Left forelimb (tissue), 1 donor: ENCODE measurements at regions not wholly inside any gene's neighbourhood (a gene's known extent, or its start where the extent isn't known, plus 50 kb on each side); places are given as distances from the start of the nearest gene placed in this dataset.

ENCODE experiments used
- DNase-seq: peaks from one replicate; pipeline ENCODE4 v3.0.0-alpha.2; 2018; ENCODE audit warnings: low spot score

DNA sequence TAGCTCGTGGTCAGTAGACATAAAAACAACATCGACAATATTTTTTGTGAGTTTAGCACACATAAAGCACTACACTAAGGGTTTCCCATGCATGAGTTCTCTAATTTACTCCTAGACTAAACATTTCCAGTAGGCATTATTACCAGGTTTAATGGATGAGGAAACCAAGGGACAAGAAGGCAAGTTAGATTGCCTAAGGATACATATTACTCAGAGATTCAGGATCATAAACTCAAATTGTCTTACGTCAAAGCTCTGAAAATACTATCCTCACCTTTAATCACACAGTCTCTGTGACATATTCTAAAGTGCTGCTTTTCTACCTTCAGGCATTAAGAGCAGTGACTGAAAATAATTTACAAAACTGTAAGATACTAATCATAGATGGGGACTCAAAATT is 655.3 kb downstream of the SLC16A7 start:
- no peak for DNase-seq

DNA sequence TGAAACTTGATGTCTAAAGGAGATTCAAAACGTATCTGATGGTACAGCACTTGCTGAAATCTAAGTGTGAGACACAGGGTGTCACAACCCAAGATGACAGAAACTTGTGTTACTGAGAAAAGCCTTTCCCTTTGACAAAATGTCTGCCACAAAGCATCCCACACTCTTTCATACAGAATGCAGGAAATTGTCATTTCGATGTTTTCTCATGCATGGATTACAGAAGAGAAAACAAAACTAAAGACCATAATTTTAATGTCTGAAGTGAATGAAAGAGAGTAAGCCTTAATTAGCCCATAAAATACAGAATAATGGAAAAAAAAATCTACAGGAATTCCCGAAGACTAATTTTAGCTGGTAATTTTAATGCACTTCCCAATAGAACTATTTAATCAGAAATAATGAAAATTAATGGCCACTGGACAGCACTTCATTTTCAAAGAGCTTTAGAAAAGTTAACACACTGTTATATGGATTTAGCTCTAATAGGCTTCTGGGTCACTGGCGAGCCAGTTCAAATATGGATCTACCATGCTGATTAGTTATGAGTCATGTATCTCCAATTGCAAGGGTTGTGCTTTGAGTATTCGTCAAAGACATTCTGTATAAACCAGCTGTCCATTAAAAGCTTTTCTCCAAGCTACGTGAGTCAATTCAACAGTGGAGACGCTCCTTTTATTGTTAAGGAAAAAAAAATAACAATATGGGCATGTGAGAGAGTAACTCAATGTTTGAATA is 656.7 kb downstream of the SLC16A7 start:
- no peak for DNase-seq

DNA sequence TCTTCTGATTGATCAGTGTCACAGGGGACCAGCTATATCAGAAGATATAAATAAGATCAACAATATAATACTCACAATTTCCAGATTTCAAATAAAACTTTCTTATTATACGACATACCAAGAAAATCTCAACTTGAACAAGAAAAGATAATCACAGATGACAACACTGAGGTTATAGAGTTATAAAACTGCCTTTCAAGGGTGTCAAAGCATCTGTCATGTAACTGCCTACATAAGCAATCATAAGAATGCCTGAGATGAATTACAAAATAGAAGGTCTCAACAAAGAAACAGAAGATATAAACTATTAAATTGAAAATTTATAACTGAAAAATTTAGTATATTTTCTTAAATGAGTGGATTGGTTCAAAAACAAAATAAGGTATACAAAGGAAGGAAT is 659.2 kb downstream of the SLC16A7 start:
- DNase-seq = no peak

DNA sequence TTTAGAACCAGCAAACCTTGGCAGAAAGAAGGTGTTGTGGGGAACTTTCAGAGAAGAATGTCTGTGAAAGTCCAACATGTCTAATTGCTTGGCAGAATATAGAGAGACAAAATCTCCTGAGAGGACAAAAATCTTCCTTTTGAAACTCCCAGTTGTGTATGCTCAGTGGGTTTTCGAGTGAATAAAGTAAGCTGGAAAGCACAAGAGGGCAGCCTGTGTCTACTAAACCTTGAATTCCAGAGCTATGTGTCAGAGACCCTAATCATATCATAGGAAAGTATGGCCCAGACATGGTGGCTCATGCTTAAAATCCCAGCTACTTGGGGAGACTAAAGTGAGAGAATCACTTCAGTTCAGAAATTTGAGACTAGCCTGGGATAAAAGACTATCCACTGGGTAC is 661.2 kb downstream of the SLC16A7 start:
- DNase-seq = no peak

DNA sequence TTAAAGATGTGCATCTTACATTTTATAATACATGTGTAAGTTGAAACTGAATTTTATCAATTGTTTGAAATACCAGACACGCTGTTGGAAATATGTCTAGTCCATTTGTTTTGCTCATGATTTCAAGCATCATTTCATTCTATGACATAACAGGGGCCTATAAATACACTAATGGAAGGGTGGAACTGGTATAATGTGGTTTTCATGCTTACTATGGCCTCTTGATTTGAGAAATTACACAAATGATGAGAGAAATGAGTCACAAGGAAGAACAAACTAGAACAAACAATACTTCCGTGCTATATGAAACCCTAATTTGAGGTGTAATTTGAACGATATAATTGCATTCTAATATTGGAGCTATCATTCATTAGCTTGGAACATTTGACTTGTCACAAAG is 663.4 kb downstream of the SLC16A7 start:
- no peak for DNase-seq

DNA sequence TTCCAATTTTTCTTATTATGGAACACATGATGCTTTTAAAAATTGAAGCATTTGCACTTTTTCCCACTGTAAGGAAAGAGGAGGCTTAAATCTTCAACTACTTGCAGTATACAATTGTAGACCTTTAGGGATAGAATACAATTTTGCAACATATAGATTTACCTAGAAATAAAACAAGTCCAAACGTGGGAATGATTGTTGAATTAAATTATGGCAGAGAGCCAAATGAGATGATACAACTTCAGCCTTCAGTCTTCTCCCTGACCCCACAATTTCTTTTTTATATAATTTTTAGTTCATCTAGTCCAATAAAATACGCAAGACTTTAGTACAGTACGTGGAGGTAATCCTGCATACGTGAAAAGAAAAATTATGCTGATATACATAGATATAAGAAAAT is 666.5 kb downstream of the SLC16A7 start:
- no peak for DNase-seq

DNA sequence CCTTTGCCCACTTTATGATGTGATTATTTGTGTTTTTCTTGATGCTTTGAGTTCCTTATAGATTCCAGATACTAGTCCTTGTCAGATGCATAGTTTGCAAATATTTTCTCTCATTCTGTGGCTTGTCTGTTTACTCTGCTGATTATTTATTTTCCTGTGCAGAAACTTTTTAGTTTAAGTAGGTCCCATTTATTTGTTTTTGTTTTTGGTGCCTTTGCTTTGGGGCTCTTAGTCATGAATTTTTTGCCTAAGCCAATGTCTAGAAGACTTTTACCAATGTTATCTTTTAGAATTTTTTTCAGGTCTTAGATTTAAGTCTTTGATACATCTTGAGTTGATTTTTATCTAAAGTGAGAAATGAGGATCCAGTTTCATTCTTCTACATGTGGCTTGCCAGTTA is 667.3 kb downstream of the SLC16A7 start:
- DNase-seq = no peak

DNA sequence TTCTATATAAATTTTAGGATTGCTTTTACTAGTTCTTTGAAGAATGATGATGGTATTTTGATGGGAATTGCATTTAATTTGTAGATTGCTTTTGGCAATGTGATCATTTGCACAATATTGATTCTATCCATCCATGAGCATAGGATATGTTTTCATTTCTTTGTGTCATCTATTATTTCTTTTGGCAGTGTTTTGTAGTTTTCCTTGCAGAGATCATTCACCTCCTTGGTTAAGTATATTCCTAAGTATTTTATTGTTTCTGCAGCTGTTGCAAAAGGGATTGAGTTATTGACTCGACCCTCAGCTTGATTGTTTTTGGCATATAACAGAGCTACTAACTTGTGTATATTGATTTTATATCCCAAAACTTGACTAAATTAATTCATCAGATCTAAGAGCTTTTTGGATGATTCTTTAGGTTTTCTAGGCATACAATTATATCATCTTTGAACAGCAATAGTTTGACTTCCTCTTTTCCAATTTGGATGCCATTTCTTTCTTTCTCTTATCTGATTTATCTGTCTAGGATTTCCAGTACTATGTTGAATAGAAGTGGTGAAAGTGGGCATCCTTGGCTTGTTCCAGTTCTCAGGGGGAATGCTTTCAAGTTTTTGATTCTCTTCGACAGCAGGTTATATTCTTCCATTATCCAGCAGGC is 668.1 kb downstream of the SLC16A7 start:
- DNase-seq = no peak

DNA sequence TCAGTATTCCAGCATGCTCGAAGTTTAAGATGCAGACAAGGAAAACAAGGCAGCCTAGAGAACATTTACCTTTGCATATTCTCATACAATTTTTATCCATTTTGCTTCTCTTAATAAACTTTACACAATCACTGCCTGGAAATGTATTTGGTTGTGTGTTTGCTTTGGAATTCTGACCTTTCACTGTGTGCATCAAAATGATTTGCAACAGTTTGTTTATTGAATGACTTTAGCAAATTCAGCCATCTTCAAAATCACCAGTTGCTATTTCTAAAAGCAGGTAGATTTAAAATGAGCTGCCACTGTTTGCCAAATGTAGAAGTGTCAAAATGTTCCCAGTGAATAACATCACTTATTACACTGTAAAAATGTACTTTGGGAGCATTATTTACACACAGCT is 669.9 kb downstream of the SLC16A7 start:
- no peak for DNase-seq

DNA sequence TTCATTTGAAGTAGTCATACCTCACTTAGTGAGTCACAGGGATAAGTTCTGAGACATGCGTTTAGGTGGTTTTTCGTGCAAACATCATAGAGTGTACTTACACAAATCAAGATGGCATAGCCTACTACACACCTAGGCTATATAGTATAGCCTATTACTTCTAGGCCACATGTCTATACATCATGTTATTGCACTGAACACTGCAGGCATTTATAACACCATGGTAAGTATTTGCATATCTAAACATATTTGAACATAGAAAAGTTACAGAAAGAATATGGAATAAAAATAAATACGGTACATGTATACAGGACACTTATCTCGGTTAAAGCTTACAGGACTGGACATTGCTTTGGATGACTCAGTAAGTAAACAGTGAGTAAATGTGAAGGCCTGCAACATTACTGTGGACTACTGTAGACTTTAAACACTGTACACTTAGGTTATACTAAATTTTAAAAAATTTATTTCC is 670.6 kb downstream of the SLC16A7 start:
- DNase-seq = no peak

DNA sequence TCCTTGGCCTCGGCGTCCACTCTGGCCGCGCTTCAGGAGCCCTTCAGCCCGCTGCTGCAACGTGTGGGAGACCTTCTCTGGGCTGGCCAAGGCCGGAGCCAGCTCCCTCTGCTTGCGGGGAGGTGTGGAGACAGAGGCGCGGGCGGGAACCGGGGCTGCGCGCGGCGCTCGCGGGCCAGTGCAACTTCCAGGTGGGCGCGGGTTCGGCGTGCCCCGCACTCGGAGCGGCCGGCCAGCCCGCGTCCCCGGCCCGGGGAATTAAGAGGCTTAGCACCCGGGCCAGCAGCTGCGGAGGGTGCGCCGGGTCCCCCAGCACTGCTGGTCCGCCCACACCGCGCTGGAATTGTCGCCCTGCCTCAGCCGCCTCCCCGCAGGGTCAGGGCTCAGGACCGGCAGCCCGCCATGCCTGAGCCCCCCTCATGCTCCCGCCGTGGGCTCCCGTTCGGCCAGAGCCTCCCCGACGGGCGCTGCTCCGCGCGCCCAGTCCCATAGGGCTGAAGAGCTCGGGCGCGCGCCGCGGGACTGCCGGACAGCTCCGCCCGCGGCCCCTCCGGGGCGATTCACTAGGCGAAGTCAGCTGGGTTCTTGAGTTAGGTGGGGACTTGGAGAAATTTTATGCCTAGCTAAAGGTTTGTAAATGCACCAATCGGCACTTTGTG is 673.9 kb downstream of the SLC16A7 start:
- no peak for DNase-seq

DNA sequence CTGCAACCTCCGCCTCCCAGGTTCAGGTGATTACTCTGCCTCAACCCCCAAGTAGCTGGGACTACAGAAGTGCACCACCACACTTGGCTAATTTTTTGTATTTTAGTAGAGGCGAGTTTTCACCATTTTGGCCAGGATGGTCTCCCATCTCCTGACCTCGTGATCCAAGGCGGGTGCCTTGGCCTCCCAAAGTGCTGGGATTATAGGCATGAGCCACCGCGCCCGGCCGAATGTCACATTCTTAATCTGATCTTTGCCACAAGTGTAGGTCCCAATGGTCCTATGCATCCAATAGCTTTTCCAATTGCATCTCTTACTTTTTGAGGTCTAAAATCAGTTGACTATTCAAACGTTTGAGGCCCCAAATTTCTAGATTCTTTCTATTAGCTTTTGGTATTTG is 676.0 kb downstream of the SLC16A7 start:
- DNase-seq = no peak

DNA sequence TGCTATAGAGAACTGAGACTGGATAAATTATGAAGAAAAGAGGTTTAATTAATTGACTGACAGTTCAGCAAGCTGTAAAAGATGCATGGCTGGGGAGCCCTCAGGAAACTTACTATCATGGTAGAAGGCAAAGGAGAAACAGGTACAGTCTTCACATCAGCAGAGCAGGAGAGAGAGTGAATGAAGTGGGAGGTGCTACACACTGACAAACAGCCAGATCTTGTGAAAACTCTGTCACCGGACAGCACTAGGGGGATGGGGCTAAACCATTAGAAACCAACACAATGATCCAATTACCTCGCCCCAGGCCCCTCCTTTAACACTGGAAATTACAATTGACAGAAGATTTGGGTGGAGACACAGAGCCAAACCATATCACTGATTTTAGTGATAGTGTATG is 682.4 kb downstream of the SLC16A7 start:
- no peak for DNase-seq

DNA sequence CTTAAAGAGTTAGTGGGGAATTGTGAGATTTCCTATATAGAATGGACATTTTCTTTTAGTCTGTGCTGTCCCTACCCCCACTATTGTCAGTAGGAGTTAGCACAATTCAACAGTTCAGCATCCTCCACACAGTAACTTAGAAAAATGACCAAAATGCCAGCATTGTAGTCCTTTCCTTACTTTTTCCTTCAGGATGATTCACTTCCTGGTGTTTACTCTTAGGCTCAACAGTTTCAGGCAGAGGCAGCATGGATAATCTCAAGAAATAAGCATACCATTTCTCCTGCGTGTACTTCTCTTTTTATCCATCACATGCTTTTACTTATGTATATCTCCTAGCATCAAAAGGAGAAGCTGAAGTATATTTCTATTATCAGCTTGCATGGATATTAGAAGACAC is 683.4 kb downstream of the SLC16A7 start:
- DNase-seq = no peak

DNA sequence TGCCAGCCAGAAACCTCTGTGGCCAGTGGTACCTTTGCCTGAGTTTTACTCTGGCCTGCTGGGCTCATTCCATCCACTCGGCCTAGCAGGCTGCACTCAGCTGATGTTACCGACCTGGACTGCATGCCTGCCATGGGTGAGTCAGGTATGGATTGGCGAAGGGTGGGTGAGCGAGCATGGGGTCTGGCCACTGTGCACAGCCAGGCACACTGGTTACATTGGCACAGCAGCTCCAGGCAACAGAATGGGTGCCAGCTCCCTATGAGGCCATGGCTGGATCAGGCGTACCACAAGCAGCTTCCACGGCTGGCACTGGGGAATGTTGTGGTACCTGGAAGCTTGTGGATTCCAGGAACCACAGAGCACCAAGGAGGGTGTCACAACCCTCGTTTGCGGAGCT is 685.7 kb downstream of the SLC16A7 start:
- no peak for DNase-seq

DNA sequence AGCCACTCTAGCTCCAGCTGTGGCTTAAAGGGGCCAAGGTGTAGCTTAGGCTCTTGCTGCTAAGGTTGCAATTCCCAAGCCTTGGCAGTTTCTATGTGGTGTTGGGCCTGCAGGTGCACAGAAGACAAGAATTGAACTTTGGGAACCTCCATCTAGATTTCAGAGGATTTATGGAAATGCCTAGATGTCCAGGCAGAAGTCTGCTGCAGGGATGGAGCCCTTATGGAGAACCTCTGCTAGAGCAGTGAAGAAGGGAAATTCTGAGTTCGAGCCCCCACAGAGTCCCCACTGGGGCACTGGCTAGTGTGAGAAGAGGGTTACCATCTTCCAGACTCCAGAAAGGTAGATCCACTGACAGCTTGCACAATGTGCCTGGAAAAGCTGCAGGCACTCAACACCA is 694.7 kb downstream of the SLC16A7 start:
- DNase-seq = no peak

DNA sequence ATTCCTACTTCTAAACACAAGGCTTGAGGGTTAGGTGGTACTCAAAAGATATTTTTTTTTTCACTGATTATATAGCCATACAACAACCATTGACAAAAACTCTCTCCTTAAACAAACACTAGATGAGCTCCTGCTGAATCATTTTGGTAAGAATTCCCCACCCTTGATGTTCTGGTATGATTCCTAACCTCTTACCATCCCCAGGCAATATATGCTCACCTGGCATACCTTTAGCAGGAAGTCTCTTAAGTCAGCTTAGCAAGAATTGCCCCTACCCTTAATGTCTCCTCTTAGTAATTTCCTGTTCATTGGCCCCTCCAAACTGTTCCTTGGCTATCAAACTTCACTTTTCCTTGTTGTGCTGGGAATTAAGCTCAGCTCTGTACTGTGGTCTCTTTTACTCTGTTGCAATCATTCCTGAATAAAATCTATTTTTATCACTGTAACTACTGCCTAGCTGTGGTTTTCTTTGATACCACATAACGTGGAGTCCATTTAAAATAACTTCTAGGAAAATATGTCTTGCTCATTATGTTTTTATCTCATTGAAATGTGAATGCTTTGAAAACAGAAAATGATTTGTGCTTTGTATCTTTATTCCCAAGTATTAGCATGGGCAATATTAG is 712.6 kb downstream of the SLC16A7 start:
- no peak for DNase-seq

DNA sequence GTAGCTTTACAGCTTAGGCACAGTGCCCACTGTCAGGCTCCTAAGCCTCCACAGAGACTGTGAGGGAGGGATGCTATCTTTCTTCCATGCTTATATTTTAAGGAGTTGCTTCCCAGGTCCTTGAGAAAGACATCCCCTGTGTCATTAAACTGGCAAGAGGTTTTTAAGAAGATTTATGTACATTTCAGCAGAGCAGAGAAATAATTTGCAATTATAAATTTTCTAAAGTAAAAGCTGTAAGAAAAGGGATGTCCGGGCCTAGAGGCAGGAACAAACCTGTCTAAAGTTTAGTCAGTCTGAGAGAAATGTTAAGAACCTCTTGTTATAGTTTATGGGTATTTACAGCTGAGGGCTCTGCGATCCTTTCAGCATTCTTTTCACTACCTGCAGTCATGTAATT is 716.1 kb downstream of the SLC16A7 start:
- DNase-seq = no peak

DNA sequence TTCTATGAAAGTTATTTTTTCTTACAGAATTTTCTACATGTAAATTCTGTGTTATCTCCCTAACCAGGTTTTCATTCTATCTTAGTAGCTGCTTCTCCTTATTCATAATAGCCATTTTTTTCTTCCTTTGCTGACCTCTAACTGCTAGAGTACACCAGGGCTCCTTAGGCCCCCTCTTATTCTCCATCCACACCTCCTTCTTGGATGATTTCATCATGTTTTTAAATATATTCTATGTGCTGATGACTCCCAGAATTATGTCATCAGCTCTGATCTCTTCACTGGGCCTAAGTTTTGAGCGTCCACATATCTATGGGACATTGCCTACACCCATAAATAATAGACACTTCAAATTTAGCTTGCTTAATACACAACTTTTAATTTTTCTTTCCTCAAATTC is 721.5 kb downstream of the SLC16A7 start:
- DNase-seq = no peak

DNA sequence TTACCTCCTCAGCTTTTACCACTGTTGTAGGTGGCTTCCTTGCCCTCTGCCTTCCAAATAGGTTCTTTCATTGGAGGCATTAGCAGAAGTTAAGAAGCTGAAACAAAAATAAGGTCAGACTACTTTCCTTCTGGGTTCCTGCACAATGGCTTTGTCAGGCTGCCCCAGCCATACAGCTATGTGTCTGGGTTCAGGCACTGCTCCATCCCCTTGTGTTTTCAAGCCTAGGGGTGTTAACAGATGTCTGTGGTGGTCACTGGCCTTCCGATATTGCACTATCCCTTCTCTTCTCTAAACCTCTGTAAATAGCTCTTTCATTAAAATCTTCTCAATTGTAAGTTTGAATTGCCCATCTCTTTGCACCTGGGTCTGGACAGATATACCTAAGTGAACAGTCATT is 728.9 kb downstream of the SLC16A7 start:
- no peak for DNase-seq

DNA sequence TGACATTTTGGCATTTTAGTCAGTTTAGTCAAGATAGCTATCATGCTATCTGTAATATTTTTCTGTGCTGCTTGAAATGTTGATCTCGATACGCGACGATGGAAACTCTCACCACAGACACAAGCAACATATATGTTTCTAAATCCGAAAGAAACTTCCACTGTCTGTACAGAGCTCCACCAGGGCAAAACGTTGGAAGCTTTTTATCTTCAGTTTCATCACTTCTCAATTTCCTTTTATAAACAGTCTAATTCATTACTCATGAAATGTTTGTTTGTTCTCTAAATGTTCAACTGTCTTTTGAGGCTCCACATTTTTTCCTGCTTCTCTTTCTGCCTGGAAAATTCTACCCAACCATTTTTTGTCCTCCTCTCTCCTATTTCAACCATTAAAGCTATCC is 737.6 kb downstream of the SLC16A7 start:
- no peak for DNase-seq

DNA sequence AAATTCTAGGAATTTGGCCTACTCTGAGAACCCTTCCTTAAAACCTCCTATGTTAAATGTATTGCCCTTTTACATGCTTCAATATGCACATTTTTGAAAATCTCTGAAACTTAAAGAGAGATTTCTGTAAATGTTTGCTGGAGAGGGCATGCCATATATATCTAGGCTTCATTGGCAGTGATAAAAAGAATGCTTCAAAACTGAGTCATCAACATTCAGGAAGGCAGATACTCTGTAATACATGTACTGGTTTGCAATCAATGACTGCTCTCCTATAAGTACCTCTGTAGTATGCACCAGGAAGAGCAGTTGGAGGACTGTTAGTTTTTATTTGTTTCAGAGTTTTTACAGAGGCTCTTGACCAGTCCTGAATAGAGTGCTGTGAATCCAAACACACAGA is 739.9 kb downstream of the SLC16A7 start:
- DNase-seq = no peak
